WTC11 (cell line): ENCODE measurements at regions not wholly inside any gene's neighbourhood (a gene's known extent, or its start where the extent isn't known, plus 50 kb on each side); places are given as distances from the start of the nearest gene placed in this dataset.

Source experiments
- ATAC-seq: fragments of 200-7000 bp; cut with Tn5 transposase; 2 replicates; pipeline ENCODE4 v1.10.0; 2021; ENCODE audit warnings: mild to moderate bottlenecking, moderate library complexity
- CTCF ChIA-PET: fragments of 300-600 bp; sonication (Branson Sonifier 250); formaldehyde crosslinking; loops from one replicate; lab custom pipeline; 2021; ENCODE audit warnings: antibody characterized with exemption; lab: Charles Lee
- POLR2A ChIA-PET: fragments of 350-600 bp; sonication (Branson Sonifier 250); formaldehyde crosslinking; loops from one replicate; lab custom pipeline; 2021; ENCODE audit warnings: antibody characterized with exemption; lab: Charles Lee
- DNase-seq: peaks from one replicate; pipeline ENCODE4 v3.0.0; 2021; ENCODE audit warnings: low spot score
- H3K27ac Mint-ChIP-seq: 2 replicates; pipeline ENCODE4 v1.8.0; 2021; ENCODE audit warnings: mixed read lengths
- H3K27me3 Mint-ChIP-seq: 2 replicates; pipeline ENCODE4 v1.8.0; 2021; ENCODE audit warnings: low read depth, mild to moderate bottlenecking, moderate library complexity, mixed read lengths
- H3K36me3 Mint-ChIP-seq: 2 replicates; pipeline ENCODE4 v1.8.0; 2021; ENCODE audit warnings: mixed read lengths
- H3K4me1 Mint-ChIP-seq: 2 replicates; pipeline ENCODE4 v1.8.0; 2022; ENCODE audit warnings: mixed read lengths
- H3K4me3 Mint-ChIP-seq: 2 replicates; pipeline ENCODE4 v1.8.0; 2021; ENCODE audit warnings: mild to moderate bottlenecking, moderate library complexity, mixed read lengths
- H3K9me3 Mint-ChIP-seq: 2 replicates; pipeline ENCODE4 v1.8.0; 2021; ENCODE audit warnings: mixed read lengths
- CREB1 ChIP-seq: sonication (generic); formaldehyde crosslinking; IDR thresholded peaks from 2 replicates; pipeline ENCODE4 v1.8.0; 2023; ENCODE audit warnings: mild to moderate bottlenecking, missing genetic modification reagents
- ESRRA ChIP-seq: sonication (generic); formaldehyde crosslinking; IDR thresholded peaks from 2 replicates; pipeline ENCODE4 v1.8.1; 2022; ENCODE audit warnings: mild to moderate bottlenecking, missing genetic modification reagents, borderline replicate concordance
- ETV6 ChIP-seq: sonication (generic); formaldehyde crosslinking; IDR thresholded peaks from 2 replicates; pipeline ENCODE4 v1.8.1; 2022; ENCODE audit warnings: mild to moderate bottlenecking, missing genetic modification reagents
- FOXJ3 ChIP-seq: sonication (generic); formaldehyde crosslinking; IDR thresholded peaks from 2 replicates; pipeline ENCODE4 v1.9.0; 2021; ENCODE audit warnings: missing genetic modification reagents, mild to moderate bottlenecking, borderline replicate concordance
- FOXK1 ChIP-seq: sonication (generic); formaldehyde crosslinking; IDR thresholded peaks from 2 replicates; pipeline ENCODE4 v1.8.0; 2022; ENCODE audit warnings: mild to moderate bottlenecking, moderate library complexity, missing genetic modification reagents
- JAZF1 ChIP-seq: fragments of 250-450 bp; sonication (Bioruptor Pico); IDR thresholded peaks from 2 replicates; pipeline ENCODE4 v1.9.0; 2021; ENCODE audit warnings: moderate library complexity, mild to moderate bottlenecking, inconsistent platforms
- OVOL2 ChIP-seq: fragments of 250-450 bp; sonication (Bioruptor Pico); IDR thresholded peaks from 2 replicates; pipeline ENCODE4 v1.9.0; 2021; ENCODE audit warnings: mild to moderate bottlenecking, borderline replicate concordance
- SMAD3 ChIP-seq: sonication (generic); formaldehyde crosslinking; IDR thresholded peaks from 2 replicates; pipeline ENCODE4 v1.8.0; 2022; ENCODE audit warnings: missing genetic modification reagents, mild to moderate bottlenecking, borderline replicate concordance
- SMAD4 ChIP-seq: sonication (generic); formaldehyde crosslinking; IDR thresholded peaks from 2 replicates; pipeline ENCODE4 v1.8.0; 2022; ENCODE audit warnings: mild to moderate bottlenecking, missing genetic modification reagents
- TEAD1 ChIP-seq: sonication (generic); formaldehyde crosslinking; IDR thresholded peaks from 2 replicates; pipeline ENCODE4 v1.8.0; 2022; ENCODE audit warnings: mild to moderate bottlenecking, missing genetic modification reagents
- TP53 ChIP-seq: sonication (generic); formaldehyde crosslinking; IDR thresholded peaks from 2 replicates; pipeline ENCODE4 v1.8.1; 2023; ENCODE audit warnings: mild to moderate bottlenecking, missing genetic modification reagents
- ZNF121 ChIP-seq: sonication (generic); formaldehyde crosslinking; IDR thresholded peaks from 2 replicates; pipeline ENCODE4 v1.8.0; 2023; ENCODE audit warnings: missing genetic modification reagents
- ZNF219 ChIP-seq: sonication (generic); formaldehyde crosslinking; IDR thresholded peaks from 2 replicates; pipeline ENCODE4 v1.8.0; 2023; ENCODE audit warnings: missing genetic modification reagents, mild to moderate bottlenecking, borderline replicate concordance
- TF ChIP-seq, protein P1 (sequence below): fragments of 250-450 bp; sonication (Bioruptor Pico); IDR thresholded peaks from 2 replicates; pipeline ENCODE4 v1.9.0; 2021; ENCODE audit warnings: mild to moderate bottlenecking, borderline replicate concordance
- TF ChIP-seq, protein P2 (sequence below): sonication (generic); formaldehyde crosslinking; IDR thresholded peaks from 2 replicates; pipeline ENCODE4 v1.8.1; 2023; ENCODE audit warnings: mild to moderate bottlenecking, missing genetic modification reagents, borderline replicate concordance
- TF ChIP-seq, protein P3 (sequence below): sonication (generic); formaldehyde crosslinking; IDR thresholded peaks from 2 replicates; pipeline ENCODE4 v1.8.1; 2023; ENCODE audit warnings: mild to moderate bottlenecking, missing genetic modification reagents
- TF ChIP-seq, protein P4 (sequence below): sonication (generic); formaldehyde crosslinking; IDR thresholded peaks from 2 replicates; pipeline ENCODE4 v1.8.0; 2022; ENCODE audit warnings: mild to moderate bottlenecking, missing genetic modification reagents
- TF ChIP-seq, protein P5 (sequence below): sonication (generic); formaldehyde crosslinking; IDR thresholded peaks from 2 replicates; pipeline ENCODE4 v1.8.1; 2023; ENCODE audit warnings: mild to moderate bottlenecking, missing genetic modification reagents, moderate library complexity
- TF ChIP-seq, protein P6 (sequence below): sonication (generic); formaldehyde crosslinking; IDR thresholded peaks from 2 replicates; pipeline ENCODE4 v1.8.0; 2023; ENCODE audit warnings: mild to moderate bottlenecking, missing genetic modification reagents

DNA sequence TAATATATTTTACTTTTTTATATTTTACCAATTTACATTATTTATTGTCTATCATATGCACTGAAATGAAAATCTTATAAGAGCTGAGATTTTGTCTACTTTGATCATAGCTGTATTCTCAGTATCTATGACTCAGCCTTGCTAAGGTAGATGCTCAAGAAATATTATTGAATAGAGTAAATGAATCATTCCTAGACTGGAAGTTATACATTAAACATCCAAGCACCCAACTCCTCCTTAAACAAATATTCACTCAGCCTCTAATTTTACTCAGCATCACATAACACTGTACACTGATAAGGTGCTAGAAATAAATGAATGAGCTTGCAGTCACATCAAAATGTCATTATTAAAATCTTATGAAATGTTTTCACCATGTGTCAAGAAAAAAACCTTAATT is 1424.9 kb downstream of the LRFN5 start (continued):
- TF ChIP-seq TP53 (no peak), FOXJ3 (CRISPR knock-in tag) (no peak)
- TF ChIP-seq, protein P1, sequence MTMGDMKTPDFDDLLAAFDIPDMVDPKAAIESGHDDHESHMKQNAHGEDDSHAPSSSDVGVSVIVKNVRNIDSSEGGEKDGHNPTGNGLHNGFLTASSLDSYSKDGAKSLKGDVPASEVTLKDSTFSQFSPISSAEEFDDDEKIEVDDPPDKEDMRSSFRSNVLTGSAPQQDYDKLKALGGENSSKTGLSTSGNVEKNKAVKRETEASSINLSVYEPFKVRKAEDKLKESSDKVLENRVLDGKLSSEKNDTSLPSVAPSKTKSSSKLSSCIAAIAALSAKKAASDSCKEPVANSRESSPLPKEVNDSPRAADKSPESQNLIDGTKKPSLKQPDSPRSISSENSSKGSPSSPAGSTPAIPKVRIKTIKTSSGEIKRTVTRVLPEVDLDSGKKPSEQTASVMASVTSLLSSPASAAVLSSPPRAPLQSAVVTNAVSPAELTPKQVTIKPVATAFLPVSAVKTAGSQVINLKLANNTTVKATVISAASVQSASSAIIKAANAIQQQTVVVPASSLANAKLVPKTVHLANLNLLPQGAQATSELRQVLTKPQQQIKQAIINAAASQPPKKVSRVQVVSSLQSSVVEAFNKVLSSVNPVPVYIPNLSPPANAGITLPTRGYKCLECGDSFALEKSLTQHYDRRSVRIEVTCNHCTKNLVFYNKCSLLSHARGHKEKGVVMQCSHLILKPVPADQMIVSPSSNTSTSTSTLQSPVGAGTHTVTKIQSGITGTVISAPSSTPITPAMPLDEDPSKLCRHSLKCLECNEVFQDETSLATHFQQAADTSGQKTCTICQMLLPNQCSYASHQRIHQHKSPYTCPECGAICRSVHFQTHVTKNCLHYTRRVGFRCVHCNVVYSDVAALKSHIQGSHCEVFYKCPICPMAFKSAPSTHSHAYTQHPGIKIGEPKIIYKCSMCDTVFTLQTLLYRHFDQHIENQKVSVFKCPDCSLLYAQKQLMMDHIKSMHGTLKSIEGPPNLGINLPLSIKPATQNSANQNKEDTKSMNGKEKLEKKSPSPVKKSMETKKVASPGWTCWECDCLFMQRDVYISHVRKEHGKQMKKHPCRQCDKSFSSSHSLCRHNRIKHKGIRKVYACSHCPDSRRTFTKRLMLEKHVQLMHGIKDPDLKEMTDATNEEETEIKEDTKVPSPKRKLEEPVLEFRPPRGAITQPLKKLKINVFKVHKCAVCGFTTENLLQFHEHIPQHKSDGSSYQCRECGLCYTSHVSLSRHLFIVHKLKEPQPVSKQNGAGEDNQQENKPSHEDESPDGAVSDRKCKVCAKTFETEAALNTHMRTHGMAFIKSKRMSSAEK (CRISPR knock-in tag), result no peak
- TF ChIP-seq, protein P2, sequence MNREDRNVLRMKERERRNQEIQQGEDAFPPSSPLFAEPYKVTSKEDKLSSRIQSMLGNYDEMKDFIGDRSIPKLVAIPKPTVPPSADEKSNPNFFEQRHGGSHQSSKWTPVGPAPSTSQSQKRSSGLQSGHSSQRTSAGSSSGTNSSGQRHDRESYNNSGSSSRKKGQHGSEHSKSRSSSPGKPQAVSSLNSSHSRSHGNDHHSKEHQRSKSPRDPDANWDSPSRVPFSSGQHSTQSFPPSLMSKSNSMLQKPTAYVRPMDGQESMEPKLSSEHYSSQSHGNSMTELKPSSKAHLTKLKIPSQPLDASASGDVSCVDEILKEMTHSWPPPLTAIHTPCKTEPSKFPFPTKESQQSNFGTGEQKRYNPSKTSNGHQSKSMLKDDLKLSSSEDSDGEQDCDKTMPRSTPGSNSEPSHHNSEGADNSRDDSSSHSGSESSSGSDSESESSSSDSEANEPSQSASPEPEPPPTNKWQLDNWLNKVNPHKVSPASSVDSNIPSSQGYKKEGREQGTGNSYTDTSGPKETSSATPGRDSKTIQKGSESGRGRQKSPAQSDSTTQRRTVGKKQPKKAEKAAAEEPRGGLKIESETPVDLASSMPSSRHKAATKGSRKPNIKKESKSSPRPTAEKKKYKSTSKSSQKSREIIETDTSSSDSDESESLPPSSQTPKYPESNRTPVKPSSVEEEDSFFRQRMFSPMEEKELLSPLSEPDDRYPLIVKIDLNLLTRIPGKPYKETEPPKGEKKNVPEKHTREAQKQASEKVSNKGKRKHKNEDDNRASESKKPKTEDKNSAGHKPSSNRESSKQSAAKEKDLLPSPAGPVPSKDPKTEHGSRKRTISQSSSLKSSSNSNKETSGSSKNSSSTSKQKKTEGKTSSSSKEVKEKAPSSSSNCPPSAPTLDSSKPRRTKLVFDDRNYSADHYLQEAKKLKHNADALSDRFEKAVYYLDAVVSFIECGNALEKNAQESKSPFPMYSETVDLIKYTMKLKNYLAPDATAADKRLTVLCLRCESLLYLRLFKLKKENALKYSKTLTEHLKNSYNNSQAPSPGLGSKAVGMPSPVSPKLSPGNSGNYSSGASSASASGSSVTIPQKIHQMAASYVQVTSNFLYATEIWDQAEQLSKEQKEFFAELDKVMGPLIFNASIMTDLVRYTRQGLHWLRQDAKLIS (CRISPR knock-in tag), result no peak

DNA sequence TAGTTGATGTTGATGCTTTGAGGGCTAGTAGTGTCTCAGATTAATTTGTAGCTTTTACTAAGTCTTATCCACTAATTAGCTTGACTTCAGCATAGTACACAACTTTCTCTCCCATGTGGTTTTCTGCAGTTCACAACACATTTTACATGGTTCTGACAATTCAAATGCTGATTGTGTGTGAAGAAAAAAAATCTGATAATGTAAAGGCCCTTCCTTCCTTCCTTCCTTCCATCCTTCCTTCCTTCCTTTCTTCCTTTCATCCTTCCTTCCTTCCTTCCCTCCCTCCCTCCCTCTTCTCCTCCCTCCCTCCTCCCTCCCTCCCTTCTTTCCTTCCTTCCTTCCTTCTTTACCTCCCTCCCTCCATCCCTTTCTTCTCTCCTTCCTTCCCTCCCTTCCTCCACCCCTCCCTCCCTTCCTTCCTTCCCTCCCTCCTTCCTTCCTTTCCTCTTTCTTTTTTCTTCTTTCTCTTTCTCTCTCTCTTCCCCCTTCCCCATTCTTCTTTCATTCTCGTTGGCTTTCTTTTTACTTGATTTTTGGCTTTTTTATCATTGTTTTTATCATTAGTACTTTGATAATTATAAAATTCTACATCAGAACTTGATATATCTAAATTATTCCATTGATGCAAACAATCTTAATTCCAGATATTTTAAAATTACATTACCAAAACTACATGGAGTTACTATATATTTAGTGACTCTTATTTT is 1415.6 kb downstream of the LRFN5 start:
- no peak for TF ChIP-seq CREB1 (CRISPR knock-in tag)
- no peak for TF ChIP-seq ZNF121 (CRISPR knock-in tag)
- TF ChIP-seq, protein P3, sequence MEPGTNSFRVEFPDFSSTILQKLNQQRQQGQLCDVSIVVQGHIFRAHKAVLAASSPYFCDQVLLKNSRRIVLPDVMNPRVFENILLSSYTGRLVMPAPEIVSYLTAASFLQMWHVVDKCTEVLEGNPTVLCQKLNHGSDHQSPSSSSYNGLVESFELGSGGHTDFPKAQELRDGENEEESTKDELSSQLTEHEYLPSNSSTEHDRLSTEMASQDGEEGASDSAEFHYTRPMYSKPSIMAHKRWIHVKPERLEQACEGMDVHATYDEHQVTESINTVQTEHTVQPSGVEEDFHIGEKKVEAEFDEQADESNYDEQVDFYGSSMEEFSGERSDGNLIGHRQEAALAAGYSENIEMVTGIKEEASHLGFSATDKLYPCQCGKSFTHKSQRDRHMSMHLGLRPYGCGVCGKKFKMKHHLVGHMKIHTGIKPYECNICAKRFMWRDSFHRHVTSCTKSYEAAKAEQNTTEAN (CRISPR knock-in tag), result no peak
- TF ChIP-seq, protein P4, sequence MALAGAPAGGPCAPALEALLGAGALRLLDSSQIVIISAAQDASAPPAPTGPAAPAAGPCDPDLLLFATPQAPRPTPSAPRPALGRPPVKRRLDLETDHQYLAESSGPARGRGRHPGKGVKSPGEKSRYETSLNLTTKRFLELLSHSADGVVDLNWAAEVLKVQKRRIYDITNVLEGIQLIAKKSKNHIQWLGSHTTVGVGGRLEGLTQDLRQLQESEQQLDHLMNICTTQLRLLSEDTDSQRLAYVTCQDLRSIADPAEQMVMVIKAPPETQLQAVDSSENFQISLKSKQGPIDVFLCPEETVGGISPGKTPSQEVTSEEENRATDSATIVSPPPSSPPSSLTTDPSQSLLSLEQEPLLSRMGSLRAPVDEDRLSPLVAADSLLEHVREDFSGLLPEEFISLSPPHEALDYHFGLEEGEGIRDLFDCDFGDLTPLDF, result no peak
- TF ChIP-seq, all 79 proteins: peak for 0
- H3K4me3 Mint-ChIP-seq, result no peak overlapping the region
- no peaks in the 10 kb centered on the region for H3K27me3 Mint-ChIP-seq
- H3K4me1 Mint-ChIP-seq, result no peaks in the 10 kb centered on the region
- ChIA-PET CTCF (no interaction called here), POLR2A (no interaction called here)
- peaks cover 9% of the 10 kb centered on the region for H3K9me3 Mint-ChIP-seq
- H3K27ac Mint-ChIP-seq, result no peak overlapping the region
- no peak for DNase-seq
- H3K36me3 Mint-ChIP-seq, result peaks cover 2% of the 10 kb centered on the region; the same call in 1 of the 2 replicates
- no peak for ATAC-seq

DNA sequence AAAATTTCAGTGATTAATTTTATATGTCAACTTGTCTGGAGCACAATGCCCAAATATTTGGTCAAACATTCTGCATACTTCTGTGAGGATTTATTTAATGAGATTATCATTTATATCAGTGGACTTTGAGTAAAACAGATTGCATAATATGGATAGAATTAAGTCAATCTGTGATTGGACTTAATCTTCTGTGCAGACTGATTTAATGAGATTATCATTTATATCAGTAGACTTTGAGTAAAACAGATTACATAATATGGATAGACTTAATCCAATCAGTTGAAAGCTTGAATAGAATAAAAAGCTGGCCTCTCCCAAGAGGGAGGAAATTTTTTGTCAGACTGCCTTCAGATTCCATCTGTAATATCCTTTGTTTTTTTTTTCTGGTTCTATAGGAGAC is 1413.2 kb downstream of the LRFN5 start:
- Mint-ChIP-seq H3K9me3 (peaks cover 23% of the 10 kb centered on the region), H3K4me1 (peaks cover 8% of the 10 kb centered on the region; the same call in 1 of the 2 replicates), H3K4me3 (no peak overlapping the region), H3K27me3 (no peaks in the 10 kb centered on the region), H3K36me3 (peaks cover 2% of the 10 kb centered on the region; the same call in 1 of the 2 replicates), H3K27ac (no peak overlapping the region)
- DNase-seq, result no peak
- CTCF ChIA-PET, result no interaction called here
- ATAC-seq, result no peak
- POLR2A ChIA-PET, result no interaction called here
- TF ChIP-seq SMAD3 (CRISPR knock-in tag) (no peak), JAZF1 (CRISPR knock-in tag) (no peak), ESRRA (CRISPR knock-in tag) (no peak), ETV6 (no peak), OVOL2 (CRISPR knock-in tag) (no peak), FOXK1 (CRISPR knock-in tag) (no peak), TEAD1 (CRISPR knock-in tag) (no peak), ZNF219 (CRISPR knock-in tag) (no peak), SMAD4 (CRISPR knock-in tag) (no peak)
- TF ChIP-seq, protein P5, sequence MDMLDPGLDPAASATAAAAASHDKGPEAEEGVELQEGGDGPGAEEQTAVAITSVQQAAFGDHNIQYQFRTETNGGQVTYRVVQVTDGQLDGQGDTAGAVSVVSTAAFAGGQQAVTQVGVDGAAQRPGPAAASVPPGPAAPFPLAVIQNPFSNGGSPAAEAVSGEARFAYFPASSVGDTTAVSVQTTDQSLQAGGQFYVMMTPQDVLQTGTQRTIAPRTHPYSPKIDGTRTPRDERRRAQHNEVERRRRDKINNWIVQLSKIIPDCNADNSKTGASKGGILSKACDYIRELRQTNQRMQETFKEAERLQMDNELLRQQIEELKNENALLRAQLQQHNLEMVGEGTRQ, result no peak
- TF ChIP-seq, protein P6, sequence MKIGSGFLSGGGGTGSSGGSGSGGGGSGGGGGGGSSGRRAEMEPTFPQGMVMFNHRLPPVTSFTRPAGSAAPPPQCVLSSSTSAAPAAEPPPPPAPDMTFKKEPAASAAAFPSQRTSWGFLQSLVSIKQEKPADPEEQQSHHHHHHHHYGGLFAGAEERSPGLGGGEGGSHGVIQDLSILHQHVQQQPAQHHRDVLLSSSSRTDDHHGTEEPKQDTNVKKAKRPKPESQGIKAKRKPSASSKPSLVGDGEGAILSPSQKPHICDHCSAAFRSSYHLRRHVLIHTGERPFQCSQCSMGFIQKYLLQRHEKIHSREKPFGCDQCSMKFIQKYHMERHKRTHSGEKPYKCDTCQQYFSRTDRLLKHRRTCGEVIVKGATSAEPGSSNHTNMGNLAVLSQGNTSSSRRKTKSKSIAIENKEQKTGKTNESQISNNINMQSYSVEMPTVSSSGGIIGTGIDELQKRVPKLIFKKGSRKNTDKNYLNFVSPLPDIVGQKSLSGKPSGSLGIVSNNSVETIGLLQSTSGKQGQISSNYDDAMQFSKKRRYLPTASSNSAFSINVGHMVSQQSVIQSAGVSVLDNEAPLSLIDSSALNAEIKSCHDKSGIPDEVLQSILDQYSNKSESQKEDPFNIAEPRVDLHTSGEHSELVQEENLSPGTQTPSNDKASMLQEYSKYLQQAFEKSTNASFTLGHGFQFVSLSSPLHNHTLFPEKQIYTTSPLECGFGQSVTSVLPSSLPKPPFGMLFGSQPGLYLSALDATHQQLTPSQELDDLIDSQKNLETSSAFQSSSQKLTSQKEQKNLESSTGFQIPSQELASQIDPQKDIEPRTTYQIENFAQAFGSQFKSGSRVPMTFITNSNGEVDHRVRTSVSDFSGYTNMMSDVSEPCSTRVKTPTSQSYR (CRISPR knock-in tag), result no peak
